GM21619 (cell line): ENCODE measurements at regions not wholly inside any gene's neighbourhood (a gene's known extent, or its start where the extent isn't known, plus 50 kb on each side); places are given as distances from the start of the nearest gene placed in this dataset.
"Not testable (repeated sequence)": the region's sequence is repeated elsewhere in the genome, so short reads cannot be mapped to it uniquely, and the experiment has no call there.

Source experiments
- ATAC-seq: cut with Tn5 transposase; IDR thresholded peaks from one replicate; pipeline ENCODE4 v1.9.1; 2021; ENCODE audit not compliant: unreplicated experiment

DNA sequence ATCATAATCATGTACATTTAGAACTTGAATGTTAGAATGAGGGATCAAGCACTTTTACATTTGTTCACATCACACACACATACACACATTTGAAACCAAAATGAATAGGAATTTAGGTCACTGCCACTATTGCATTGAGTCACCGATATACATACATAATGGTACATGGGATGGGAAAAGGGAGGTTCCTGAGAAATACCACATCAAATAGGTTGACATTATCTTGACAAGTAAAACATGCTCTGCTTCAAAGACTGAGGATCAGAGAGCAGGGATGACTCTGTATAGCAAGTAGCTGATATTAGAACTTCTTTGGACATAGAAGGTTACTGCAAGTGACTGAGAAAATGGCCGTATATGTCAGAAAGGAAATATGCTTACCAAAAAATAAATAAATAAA is 847.2 kb downstream of the PLOD2 start:
- ATAC-seq, result no peak

DNA sequence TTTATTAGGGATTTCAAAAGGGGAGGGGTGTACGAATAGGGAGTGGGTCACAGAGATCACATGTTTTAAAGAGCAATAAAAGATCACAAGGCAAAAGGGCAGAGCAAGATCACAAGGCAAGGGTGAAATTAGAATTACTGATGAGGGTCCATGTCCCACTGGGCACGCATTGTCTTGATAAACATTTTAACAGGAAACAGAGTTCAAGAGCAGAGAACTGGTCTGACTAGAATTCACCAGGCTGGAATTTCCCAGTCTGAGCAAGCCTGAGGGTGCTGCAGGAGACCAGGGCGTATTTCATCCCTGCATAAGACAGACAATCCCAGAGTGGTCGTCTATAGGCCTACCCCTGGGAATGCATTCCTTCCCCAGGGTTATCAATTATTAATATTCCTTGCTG is 844.7 kb downstream of the PLOD2 start:
- ATAC-seq, result not testable (repeated sequence)

DNA sequence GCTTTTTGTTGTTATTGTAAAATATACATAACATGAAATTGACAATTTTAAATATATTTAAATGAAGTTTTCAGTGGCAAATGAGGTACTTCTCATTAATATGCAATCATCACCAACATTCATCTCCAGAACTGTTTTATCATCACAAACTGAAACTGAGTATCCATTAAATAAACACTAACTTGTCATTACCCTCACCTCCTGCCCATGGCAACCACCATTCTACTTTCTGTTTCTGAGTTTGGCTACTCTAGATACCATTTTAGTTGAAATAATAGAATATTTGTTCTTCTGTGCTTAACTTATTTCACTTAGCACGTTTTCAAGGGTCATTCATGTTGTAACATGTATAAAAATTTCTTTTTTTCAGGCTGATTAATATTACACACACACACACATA is 834.3 kb downstream of the PLOD2 start:
- ATAC-seq, result no peak

DNA sequence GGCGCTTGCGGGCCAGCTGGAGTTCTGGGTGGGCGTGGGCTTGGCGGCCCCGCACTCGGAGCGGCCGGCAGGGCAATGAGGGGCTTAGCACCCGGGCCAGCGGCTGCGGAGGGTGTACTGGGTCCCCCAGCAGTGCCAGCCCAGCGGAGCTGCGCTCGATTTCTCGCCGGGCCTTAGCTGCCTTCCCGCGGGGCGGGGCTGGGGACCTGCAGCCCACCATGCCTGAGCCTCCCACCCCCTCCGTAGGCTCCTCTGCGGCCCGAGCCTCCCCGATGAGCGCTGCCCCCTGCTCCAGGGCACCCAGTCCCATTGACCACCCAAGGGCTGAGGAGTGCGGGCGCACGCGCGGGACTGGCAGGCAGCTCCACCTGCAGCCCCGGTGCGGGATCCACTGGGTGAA is 827.6 kb downstream of the PLOD2 start:
- ATAC-seq, result not testable (repeated sequence)

DNA sequence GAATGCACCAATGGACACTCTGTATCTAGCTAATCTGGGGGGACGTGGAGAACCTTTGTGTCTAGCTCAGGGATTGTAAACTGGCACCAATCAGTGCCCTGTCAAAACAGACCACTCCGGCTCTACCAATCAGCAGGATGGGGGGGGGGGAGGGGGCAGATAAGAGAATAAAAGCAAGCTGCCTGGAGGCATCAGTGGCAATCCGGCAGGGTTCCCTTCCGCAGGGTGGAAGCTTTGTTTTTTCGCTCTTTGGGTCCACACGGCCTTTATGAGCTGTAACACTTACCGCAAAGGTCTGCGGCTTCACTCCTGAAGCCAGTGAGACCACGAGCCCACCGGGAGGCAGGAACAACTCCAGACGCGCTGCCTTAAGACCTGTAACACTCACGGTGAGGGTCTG is 827.1 kb downstream of the PLOD2 start:
- no peak for ATAC-seq

DNA sequence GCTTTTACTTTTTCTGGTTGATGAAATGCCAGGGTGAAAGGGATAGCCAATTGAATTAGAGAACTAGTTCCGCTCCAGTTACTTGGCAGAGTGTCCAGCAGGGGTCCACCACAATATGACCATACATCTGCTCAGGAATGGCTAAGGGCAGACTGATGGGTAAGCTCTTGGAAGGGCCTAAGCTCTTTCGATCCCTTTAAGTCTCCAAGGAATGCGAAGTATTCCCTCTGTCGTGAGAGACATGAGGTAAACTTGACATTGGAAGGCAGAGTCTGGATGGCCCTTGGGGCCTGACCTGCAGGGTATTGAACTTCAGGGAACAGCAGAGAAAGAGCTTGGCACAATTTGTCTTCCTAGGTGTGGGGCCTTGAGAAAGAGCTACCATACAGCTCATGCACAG is 805.8 kb downstream of the PLOD2 start:
- ATAC-seq, result no peak

DNA sequence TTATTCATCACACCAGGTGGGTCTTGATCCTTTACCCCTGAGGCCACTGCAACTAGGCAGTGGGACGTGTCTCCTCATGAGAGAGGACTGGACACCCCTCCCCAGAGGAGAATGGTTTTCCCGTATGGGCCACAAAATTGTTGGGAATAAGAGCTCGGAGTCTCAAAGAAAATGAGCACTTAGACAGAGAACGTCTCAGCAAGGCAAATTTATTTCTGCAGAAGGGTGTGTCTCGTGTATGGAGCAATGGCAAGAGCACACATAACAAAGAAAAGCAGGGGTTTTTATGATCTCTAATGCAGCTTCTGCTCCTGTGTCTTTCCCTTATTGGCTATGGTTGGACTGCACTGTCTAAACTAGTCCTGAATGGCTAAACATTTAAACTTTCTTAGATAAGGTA is 803.5 kb downstream of the PLOD2 start:
- ATAC-seq, result no peak

DNA sequence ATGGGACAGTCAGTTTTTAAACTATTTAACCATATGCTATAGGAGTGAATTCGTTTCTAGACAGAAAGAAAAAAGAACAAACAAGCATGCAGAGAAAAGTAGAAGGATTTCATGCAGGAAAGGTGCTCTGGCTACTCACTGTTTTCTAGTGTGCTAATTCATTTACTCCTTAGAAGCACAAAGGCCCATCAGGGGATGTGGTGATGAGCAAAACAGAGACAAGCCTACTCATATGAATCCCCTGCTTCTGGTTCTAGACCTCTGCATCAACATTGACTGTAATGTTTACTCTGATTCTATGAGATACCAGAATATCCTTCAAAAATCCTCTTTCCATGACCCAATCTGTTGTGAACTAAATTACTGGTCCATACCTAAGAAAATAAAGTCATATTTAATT is 801.9 kb downstream of the PLOD2 start:
- no peak for ATAC-seq

DNA sequence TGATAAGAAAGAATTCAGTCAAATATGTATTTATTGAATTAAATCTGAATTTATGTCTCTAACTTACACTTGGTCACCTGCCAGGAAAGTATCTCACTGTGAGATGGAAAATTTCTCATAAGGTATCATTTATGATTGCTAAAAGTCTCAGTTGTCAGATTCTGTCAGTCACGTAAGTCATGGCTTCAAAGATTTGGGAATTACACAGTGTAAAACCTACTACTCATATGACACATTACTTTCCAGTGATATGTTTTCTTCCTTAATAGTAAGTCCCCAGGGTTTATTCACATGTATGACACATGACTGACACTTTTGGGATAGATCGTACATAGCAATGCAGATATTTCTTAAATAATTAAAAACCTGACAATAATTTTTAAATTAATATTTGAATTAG is 792.2 kb downstream of the PLOD2 start:
- ATAC-seq, result no peak

DNA sequence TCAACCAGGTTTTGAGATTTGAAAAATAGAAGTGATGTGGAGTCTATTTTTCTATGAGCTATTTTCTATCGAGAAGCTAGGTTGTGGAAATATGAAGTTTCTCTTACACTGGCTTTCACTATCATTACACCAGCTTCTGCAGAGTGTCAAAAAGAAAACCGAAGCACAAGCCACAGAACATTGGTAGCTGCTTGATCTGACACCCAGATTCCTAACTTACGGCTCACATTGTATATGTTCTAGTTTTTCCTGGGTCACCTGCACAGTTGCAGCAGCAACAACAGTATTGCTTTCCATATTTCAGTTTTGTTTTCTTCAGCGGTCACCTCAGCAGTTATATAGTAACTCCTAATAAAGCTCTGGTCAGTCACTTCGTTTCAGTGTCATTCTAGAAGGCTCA is 790.1 kb downstream of the PLOD2 start:
- no peak for ATAC-seq

DNA sequence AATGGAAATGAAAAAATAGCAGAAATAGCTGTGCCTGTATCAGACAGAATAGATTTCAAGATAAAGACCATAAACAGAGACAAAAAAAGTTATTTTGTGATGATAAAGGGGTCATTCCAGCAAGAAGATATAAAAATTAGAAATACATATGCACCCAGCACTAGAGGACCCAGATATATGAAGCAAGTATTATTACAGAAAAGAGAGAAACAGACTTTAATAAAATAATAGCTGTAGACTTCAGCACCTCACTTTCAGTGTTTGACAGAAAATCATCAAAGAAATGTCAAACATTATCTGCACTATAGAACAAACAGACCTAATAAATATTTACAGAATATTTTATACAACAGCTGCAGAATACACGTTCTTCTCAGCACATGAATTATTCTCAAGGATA is 783.7 kb downstream of the PLOD2 start:
- no peak for ATAC-seq

DNA sequence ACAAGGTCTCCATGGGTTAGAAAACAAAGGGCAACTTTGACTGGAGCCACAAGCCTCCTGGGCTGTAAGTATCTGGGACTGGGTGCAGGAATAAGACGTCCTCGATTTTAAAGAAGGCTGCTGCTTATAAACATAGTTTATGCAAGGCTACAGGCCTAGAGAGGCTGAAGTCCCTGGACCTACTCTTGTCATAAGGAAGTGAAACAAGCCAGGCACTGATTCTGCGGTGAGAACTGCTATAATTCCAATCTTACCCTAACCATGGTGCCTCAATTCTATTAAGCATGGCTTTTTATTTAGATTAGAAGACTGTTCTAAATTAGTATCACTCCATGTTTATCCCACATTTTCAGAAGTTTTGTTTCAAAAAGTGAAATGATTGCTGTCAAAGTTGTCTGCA is 777.6 kb downstream of the PLOD2 start:
- no peak for ATAC-seq

DNA sequence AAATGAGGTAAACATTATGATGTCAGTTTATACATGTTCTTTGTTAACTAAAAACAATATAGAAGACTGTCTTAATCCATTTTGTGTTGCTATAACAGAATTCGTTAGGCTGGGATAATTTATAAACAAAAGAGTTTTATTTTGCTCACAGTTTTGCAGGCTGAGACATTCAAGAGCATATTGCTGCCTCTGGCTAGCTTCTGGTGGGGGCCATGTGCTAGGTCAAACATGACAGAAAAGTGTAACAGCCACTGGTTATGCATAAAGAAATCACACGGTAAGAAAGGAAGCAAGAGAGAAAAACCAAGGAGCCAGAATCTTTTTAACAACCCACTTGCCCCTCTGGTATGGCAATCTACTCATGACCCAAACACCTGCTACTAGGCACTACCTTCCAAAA is 776.7 kb downstream of the PLOD2 start:
- ATAC-seq, result no peak

DNA sequence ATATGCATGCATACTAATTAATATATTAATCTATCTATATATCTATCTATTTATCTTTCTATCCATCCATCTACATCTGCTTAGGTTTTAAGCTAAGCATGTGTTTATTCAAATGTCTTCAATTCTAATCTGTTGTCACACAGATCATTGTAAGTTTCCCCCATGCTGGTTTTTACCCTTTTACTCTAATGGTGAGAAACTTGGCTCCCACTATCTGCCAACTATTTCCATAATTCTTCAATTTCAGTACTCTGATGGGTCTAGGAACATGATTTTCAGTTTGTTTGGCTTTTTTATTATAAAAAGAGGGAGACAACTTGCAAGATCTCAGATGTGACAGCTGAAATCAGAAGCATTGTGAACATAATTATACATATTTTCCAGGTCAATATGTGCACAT is 773.8 kb downstream of the PLOD2 start:
- ATAC-seq, result no peak

DNA sequence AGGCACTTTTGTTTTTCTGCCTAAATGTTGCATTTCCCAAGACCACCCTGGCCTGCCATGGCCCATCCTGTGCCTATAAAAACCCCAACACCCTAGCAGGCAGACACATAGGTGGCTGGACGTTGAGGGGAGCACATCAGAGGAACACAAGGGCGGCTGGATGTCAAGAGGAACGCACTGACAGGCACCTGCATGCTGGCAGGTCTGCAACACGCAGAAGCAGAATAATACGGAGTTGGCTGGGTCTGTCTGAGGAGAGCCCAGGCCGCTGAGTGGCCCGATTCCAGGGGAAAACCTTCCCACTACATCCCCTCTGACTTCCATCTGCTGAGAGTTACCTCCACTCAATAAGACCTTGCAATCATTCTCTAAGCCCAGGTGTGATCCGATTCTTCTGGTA is 765.6 kb downstream of the PLOD2 start:
- no peak for ATAC-seq

DNA sequence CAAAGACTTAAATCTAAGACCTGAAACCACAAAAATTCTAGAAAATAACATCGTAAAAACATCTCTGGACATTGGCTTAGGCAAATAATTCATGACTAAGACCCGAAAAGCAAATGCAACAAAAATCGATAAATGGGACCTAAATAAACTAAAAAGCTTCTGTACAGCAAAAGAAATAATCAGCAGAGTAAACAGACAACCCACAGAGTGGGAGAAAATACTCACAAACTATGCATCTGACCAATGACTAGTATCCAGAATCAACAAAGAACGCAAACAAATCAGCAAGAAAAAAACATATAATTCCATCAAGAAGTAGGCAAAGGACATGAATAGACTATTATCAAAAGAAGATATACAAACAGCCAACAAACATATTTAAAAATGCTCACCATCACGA is 749.4 kb downstream of the PLOD2 start:
- ATAC-seq, result no peak

DNA sequence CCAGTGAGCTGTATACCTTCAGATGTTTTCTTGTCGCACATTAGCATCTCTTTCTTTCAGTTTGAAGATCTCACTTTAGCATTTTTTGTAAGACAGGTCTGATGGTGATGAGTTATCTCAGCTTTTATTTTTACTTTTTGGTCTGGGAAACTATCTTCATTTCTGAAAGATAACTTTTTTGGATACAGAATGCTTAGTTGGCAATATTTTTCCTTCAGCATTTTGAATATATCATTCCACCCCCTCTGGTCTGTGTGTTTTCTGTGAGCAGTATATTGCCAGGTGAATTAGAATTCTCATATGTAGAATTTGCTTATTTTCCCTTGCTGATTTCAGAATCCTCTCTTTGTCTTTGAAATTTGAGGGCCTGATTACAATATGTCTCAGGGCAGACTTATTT is 743.3 kb downstream of the PLOD2 start:
- ATAC-seq, result no peak

DNA sequence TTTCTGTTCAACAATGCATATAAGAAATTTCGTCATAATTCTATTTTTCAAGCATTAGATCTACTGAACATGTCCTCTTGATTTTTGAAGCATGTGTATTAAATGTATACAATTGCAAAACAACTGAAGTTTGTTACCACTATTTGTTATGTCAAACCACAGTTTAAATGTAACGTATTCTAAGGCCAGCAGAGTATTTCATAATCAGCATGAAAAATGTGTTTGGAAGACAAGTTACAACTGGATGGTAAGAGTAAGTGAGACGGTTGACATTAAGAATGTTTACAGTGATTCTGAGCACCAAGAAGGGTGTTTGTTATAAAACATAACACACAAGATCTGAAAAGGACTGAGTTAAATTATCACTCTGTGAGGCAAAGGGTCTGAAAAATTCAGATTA is 738.4 kb downstream of the PLOD2 start:
- ATAC-seq, result no peak

DNA sequence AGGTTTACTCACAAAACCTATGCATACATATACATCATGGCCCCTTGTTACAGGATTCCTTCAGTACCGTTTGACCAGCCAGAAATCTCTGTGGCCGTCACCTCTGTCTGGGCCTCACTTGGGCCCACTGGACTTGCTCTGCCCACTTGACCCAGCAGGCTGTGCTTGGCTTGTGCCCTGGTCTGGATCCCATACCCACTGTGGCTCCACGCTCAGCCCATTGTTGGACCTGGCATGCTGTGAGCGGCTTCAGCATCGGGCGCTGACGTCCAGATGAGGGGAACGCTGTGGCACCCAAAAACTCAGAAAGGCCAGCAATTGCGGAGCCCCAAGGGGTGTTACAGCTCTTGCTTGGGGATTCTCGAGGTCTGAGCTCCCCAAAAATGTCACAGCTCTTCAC is 733.6 kb downstream of the PLOD2 start:
- ATAC-seq, result no peak

DNA sequence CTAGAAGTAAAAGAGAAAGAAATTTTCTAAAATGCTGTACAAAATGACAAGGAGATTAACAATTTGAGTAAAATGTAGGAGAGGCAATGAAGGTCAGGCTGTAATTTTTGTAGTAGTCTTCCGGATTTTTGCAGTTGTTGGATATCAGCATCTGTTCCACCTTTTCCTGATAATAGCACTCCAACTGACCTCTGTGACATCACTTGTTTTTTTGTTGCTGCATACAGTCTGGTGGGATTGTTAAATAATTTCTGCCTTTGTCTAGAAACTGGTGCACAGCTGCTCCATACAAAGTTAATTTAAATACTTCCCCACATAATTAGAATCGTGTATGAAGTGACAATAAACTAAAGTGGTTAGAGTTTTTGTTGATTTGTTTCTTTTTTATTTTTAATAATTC is 731.4 kb downstream of the PLOD2 start:
- ATAC-seq, result no peak

DNA sequence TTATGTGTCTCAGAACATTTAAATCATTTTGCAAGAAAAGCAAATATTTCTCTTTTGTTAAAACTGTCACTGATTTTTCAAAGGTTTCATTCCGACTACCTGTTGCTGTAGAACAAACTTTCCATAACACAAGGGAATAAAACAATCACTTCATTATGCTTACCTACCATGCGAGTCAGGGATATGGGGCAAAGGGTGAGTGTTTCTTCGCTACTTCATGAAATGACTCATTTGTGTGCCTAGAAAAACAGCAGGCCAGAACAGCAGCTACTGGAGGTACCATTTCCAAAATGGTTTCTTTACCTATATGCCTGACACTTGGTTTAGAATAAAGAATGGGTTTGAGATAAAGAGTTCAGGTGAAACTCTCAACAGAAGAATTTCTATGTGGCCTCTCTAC is 712.5 kb downstream of the PLOD2 start:
- ATAC-seq, result no peak

DNA sequence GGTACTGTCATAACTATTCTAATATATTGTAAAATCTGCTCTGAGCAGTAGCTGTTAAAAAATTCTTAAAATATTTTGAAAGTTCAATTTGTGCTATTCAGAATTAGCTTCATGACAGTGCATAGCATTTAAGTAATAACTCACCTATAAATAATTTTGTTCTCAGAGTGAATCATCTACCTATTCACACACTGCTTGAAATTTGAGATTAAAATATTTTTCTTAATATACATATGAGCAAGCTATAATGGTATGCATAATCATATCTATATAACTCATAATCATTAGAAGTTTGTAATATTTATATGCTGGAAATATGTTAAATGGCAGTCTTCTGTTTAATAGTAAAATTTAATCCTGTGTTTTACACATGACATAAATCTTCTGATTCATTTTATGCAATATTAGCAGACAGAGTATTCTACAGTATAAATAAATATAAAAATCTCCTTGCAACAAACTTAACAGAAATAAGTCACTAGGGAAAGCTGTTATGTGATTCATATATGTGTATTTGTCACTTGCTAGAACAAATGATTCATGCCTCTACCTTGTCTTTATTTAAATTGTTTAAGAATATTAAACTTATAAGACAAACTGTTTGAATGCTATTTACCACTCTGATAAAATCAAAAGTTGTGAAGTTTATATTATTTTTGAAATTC is 710.8 kb downstream of the PLOD2 start:
- ATAC-seq, result no peak

DNA sequence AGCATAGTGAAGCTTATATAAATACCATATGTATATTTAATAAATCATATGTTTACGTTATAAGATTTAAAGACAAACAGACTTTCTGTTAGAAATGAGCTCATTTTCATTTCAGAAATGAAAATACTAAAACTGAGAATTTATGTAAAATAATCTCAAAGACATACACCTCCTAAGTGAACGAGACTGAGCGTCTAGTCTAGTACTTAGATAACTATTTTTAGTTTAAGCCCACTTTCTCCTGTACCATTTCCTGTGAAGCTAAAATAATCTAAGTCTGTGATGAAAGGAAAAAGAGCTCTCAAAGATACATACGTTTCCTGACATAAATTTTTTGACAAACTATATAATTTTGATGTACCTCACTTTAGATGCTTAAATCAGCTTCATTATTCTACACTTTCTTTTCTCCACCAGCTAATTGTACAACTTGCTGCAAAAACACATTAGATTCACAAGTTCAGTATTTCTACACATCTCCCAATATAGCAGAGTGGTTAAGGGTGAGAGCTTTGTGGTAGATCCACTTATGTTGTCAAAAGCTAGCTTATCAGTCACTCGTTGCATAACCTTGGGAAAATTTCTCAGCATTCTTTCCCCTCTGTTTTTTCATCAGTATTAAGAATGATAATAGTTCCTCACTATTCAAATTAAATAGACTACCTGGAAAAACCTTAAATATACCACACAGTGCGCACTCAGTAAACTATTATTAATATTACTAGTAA is 703.0 kb downstream of the PLOD2 start:
- no peak for ATAC-seq
